ENCODE measurements at regions not wholly inside any gene's neighbourhood (a gene's known extent, or its start where the extent isn't known, plus 50 kb on each side); places are given as distances from the start of the nearest gene placed in this dataset.

DNA sequence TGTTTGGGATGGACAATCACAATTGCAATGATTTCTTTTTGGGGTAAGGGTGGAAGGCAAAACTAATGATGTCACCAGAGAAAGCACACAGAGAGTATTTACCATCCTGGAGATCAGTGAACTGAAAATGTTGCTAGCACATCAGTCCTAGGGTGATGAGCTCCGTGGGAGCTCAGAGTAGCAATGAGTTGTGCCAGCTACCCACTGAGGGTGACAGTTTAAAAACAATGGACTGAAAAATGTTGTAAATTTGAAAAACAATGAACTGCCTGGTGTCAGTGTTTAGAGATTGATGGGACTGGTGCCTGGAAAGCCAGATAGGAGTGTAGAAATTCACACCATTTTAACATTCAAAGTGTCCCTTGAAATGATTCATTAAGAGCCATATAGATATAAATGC, 198.5 kb downstream of the ATP23 start:
- DNase-seq, result no peak

DNA sequence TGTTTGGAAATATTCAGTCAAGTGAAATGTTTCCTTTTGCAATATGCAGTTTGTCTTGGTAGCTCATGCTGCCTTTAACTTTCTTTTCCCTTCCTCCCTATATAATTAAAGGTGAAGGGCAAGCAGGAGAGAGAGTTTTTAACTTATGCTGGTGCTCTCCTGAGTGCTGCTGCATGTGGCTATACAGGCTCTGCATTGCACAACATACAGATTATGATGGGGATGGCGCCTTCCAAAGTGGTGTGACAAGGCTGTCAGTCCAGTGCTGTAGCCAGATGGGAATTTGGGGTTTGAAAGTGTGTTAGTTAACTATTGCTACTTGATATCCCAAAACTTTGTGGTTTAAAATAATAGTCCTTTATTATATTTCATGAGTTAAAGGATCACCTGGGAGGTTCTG, 199.0 kb downstream of the ATP23 start:
- no peak for DNase-seq

DNA sequence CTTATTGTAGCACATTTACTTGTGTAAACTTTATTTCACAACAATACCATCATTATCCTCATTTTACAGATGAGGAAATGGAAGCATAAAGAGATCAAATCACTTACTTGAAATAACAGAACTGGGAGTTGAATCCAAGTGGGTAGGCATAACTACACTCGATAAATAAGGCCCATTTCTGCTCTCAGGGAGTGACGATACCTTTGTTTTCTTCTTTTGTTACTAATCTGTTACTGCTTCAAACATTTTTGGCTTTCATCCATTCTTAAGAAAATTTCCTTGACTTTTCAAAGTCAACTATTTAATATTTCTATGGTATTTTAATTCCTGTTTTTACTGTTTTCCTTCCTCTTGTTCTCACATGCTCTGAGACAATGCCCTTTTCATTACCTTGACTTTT, 201.6 kb downstream of the ATP23 start:
- no peak for DNase-seq

DNA sequence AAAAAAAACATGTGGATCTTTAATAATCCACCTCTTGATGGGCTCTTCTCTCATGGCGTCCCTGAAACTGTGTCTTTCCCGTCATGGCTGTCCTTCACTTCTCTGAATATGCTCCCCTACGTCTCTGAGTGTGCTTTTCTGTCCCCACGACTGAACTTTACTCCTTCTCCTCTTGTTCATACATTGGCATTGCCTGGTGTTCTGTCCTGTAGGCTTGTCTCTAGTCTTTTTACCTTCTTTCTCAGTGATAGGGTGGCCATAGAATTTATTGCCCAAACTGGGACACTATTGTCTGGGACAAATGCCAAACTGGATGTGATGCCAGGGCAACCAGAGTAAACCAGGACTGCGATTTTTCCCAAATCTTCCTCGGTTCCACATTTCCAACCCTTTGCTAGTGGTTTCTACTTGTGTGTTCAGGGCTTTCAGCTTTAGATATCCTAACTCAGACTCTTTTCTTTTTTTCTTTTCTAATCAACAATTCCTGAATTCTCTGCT, 202.2 kb downstream of the ATP23 start:
- DNase-seq, result no peak

DNA sequence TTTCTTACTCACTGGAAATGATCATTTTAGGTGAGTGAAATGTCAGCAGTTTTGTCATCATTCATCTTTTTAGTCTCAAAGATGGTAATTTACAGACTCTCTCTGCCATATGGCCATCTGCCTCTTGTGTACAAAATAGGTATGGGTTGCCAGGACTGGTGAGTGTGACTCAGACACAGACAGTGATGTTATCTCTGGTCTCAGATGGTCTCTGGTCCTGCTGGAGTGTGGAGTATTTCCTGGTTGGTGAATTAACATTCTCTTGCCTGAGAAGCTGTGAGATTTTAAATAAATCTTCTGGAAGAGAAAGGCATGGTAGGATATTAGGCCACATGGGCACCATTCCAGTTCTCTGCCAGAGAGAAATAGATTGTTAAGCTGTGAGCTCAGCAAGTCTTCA, 207.0 kb downstream of the ATP23 start:
- no peak for DNase-seq

DNA sequence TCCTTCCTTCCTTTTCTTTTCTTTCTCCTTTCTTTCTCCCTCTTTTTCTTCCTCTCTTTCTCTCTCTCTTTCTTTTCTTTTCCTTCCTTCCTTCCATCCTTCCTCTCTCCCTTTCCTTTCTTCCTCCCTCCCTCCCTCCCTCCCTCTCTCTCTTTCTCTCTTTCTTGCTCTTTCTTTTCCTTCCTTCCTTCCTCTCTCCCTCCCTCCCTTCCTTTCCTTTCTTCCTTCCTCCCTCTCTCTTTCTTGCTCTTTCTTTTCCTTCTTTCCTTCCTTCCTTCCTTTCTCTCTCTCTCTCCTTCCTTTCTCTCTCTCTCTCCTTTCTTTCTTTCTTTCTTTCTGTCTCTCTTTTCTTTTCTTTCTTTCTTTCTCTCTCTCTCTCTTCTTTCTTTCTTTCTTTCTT, 207.6 kb downstream of the ATP23 start:
- DNase-seq, result no peak

DNA sequence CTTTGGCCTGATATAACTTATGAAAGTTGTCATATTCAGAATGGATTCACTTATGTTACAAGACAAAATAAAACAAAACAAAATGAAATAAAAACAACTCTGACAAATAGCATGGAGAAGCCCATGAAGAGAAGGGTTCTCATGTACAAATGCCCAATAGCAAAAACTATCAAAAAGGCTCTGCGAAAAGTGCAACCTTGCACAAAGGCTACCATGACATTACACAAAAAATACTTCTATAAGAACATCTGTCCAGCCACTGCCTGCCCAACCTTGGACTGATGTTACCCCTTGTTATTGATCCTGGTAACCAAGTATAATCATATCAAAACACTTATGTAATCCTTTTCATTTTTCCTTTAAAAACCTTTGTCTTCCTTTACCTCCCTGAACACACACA, 213.0 kb downstream of the ATP23 start:
- no peak for DNase-seq

DNA sequence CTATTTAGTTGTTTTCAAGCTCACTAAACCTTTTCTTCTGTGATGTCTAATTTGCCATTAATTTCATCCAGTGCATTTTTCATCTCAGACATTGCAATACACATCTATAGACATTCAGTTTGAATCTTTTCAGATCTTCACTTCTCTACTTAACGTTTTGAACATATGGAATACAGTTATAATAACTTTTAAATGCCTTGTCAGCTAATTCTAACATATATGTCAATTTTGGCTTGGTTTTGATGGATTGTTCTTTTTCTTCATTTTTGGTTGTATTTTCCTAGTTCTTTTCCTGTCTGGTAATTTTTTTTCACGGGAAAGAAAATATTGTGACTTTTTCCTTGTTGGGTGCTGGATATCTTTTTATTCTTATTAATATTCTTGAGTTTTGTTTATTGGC, 215.3 kb downstream of the ATP23 start:
- no peak for DNase-seq

DNA sequence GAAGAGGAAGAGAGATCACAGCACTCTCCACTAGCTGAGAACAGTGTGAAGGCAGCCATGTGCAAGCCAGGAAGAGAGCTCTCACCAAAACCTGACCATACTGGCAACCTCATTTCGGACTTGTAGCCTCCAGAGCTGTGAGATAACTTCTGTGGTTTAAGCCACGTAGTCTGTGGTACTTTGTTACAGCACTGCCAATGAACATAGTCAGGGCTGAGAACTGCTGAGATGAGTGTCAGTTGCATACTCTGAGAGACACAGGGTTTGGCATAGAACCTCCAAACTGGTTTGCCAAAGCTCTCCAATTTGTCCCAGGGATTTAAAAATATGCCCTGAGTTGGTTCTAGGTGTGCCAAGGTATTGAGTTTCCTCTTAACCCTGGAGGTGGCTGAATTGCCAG, 218.6 kb downstream of the ATP23 start:
- no peak for DNase-seq

DNA sequence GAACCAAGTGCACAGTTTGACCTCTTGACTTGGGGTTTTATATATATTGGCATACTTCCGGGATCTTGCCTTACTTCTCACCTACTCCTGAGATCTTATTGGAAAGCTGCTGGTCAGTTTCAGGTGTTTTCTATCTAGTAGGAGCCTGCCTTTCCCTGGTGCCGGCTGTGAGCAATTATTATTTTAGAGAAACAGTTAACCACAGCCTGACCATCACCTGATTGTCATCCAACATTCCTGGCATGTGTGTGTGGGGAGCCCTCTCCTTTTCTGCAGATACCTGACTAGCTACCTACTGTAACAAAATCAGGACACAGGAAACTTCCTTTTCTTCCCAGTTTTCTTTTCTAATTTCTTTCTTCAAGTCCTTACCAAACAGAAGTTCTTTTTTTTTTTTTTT, 220.4 kb downstream of the ATP23 start:
- DNase-seq, result no peak

DNA sequence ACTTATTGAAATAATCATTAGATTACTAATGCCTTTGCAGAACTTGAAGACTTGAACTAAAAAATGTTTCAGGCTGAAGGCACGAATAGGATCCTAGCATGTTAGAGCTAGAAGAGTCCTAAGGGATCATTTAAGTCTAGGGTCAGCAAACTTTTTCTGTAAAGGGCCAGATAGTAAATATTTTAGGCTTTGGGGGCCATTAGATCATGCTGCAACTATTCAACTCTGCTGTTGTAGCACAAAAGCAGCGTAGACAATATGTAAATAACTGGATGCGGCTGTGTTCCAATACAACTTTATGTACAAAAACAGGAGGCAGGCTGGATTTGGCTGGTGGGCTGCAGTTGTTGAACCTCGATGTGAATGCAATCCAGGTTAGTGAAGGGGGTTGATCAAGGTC, 221.7 kb downstream of the ATP23 start:
- DNase-seq, result no peak

DNA sequence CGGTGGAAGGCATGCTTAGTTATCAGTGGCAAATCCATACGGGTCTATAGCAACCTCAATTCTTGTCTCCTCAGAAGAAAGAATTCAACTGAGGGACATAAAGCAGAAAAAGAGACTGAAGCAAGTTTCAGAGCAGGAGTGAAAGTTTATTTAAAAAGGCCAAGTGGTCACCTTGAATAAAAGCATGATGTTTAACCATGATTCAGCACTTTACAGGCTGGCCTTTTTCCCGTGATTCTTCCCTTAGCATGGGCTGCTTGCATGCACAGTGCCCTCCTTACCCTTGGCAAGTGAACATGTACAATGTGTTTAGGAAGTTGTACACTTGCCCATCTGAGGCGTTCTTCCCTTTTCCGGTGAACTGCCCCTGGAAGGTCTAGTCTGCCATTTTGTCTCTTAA, 225.3 kb downstream of the ATP23 start:
- no peak for DNase-seq

DNA sequence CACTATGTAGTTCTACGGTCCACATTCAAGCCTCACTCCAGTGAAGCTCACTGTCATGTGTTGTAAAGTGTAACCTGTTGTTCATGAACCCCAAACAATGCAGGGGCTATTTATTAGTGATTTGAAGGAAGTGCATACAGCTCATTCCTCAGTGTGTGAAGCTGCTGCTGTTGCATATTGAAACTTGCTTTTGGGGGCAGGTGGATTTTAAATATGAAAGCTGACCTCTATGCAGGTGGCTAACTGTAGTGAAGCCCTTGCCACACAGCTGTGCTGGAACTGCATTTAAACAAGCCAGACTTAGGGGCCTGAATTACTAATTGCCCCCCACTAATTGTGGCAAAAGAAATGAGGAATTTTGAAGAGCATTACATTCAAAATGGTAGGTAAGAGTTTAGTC, 226.3 kb downstream of the ATP23 start:
- no peak for DNase-seq

DNA sequence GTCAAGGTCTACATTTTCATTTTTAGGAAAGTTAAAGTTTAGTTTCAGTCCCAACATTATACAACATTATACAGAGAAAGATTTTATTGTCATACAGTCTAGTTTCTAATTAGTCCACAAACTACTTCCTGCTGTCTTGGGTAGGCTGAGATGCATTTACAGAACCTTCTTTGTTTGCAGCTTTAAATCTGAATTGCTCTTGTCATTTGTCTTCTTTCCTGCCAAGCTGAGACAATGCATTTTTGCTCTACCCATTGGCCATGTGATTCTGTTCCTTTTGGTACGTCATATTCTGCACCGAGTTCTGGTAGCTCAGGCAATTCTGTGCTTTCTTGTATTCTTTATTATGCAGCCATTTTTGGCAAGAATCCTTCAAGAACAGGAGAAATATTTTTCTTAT, 228.5 kb downstream of the ATP23 start:
- no peak for DNase-seq

DNA sequence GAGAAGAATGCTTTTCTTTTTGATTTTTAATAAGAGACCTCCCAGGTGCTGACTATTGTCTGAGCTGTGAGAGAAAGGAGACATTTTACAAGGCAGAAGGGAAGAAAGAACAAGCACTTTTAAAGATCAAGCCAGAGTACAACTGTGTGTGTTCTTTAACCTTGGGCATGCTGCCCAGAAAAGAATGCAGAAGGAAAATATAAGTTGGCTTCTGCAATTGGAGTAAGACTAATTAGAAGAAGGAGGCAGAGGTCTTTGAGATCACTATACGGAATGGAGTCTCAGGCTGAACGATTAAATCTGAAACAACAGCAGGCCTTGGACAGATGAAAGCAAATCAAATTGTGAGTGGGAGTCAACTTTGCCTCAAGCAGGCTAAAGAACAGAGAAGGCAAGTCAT, 230.5 kb downstream of the ATP23 start:
- DNase-seq, result peak; percentile 67

DNA sequence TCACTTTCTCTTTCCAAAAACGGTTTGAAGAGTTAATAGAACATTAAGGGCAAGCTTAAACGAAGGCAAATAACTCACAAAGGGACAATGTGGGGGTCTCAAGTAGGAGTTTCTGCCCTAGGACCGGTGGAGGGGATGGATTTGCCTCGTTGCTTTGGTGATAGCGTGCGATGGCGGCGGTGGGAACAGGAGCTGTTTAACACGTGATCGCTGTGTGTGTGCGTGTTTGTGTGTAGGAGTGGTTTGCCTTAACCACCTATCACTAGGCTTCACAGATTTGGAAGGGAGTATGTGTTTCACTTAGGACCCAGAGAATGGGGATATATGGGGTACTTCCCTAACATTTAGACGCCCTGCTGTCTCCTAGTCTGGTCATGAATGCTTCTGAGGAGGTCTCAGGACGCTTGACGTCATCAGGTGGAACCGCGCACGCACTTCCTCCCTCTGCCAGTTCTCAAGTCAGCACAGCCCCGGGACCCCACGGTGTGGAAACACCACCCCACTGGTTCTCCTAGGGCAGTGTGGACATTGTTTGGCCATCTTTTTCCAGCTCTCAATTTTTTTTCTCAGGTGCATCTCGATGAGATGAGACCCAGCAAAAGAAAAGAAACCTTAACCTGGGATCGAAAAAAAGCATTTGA, 231.2 kb downstream of the ATP23 start:
- DNase-seq, result no peak

DNA sequence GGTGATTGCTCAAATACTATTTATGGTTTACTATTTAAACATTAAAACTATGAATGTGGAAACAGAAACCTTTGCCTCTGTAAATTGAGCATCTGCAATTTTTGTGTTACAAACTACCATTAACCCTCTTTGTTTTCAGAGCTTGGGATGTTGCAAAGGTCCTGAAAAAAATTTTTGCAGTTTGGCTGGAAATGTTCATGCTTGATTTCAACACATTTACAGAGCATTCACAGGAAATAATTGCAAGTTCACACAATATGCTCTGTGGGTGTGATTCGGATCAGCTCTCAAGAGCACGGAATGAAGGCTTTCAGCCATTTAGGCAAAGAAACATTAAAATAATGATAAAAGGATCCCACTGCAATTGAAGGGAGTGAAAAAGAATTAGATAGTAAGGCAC, 232.9 kb downstream of the ATP23 start:
- no peak for DNase-seq

DNA sequence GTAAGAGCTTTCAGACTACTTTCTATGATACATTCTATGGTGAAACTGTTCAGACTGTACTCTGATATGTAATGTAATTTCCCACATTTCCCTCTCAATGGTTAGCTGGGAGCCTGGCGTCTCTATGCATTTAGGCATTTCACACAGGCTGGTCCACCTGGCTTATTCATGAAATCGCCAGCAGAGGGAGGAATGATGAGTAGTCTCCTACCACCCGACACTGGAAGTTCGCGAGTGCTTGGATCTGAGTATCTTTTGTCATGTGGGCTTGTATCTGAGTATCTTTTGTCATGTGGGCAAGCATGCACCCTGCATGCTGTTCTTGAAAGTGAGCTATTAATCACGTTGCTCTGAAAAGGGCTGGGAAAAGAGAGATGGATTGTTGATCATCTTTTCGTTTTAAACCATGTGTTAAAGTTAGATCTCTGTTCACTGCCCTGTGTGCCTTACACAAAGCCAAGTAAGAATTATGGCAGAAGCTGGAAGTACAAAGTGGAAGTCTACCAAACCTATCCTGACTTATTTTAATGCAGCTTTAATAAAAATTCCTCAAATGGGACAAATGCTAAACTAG, 235.0 kb downstream of the ATP23 start:
- DNase-seq, result no peak

DNA sequence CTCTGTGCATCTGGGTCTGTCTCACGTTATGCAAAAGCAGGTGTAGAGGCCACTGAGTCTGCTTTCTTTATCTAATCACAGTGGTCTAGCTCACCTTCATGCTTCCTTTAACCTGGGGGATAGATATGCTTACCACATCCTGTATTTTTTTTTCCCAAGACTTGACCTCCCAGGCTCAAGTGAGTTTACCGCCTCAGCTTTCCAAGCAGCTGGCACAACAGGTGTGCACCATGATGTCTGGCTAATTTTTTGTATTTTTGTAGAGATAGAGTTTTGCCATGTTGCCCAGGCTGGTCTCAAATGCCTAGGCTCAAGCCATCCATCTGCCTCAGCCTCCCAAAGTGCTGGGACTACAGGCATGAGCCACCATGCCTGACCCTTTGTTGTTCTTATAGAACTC, 236.0 kb downstream of the ATP23 start:
- no peak for DNase-seq

DNA sequence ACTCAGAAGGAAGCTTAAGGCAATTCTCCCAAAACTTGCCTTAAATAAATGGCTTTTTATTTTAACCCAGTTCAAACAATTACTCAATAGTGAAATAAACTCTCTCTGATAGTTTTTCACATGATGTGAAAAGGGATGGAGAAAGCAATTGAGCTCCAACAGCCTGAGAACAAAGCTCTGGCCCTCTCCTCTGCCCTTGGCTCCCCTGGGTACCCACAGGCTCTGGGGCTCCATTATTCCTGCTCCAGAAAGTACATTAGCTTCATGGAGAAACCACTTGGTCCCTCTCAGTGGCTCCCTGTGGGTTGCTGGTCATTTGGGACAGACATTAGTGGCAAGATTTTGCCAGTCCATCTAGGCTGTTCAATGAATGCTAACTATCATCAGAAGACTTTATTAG, 242.8 kb downstream of the ATP23 start:
- DNase-seq, result no peak

DNA sequence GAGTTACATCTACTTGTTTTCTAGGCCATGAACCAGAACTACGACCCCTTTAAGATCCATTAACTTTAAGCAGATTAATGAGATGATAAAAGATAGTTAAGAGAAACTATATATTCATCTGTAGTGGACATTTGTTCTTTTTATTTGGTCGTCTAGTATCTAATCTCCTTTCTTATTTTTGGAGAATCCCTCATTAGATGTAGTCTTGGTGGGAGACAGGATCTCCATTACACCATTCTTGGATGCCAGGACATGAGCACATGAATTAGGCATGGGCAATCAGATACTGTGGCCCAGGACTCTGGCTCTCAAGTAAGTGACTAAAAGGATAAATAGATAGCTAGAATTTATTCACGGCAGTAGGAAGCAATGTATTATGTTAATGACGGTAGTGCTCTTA, 245.0 kb downstream of the ATP23 start:
- DNase-seq, result peak; percentile 38

DNA sequence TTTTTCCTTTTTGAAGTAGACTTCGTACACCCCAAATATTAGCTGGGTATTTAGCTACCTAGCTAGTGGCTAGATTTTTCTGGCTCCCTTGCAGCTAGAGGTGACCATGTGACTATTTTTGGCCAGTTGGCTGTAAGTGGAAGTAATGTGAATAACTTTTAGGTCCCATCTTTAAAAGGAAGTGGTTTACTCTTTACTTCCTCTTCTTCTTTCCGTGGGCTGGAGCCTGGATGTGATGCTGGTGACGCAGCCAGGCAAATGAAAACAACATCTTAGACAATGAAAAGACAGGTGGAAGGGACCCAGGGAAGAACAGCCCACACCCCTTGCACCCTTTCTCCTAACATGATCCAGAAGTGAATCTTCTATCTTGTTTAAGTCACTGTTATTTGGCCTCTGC, 245.5 kb downstream of the ATP23 start:
- DNase-seq, result no peak

DNA sequence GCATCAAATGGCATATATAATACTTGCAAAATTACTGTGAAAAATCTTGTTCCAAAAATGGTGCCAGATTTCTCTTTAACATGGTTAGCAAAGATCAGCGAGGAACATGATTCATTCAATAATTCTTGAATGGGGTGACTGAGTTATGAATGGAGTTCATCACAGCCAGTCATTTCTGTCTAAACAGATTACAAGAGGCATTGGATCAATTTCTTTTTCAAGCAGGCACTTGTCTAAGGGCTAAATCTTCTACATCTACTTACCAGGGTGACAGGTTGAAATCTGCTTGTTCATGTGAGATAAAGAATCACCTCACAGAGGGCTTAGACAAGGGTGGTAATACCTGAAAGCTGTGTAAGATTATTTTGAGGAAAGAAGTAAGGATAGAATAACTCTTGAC, 247.7 kb downstream of the ATP23 start:
- DNase-seq, result no peak

DNA sequence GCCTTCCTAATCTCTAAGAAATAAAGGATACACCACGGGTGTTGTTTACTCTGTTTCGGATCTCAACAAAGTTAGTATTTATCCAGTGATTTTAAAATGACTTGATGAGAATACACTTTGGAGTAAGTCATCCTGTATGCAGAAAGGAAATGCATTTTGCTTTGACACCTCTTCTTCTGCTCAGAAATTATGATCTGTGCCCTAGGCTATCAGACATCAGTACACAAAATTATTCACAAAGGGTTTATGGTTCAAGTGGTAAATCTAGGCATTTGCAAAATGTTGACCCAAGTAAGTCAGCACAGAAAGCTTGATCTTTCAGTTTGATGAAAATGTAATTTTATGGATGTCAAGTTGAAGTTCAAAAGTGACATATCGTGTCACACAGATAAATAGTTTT, 248.5 kb downstream of the ATP23 start:
- DNase-seq, result no peak
